ENCODE measurements at regions not wholly inside any gene's neighbourhood (a gene's known extent, or its start where the extent isn't known, plus 50 kb on each side); places are given as distances from the start of the nearest gene placed in this dataset.
A peak's percentile ranks its signal among the peaks of the same experiment; 100 is the strongest.

DNA sequence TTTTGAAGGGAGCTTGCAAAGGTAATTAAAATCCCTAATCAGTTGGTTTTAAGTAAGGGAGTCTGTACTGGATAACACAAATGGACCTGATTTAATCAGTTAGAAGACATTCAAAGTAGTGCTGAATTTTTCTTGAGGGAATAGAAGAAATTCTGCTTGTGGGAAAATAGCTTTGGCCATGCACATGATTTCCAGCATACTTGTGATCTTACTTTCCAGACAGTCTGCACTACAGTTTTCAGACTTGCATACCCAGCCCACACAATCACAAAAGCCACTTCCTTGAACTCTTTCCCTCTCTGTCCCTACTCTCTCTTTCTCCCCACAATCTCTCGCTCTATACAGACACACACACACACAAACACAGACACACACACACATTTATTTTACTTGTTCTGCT lies 852.1 kb downstream of the PLA2G4A start:
- ATAC-seq = no peak

DNA sequence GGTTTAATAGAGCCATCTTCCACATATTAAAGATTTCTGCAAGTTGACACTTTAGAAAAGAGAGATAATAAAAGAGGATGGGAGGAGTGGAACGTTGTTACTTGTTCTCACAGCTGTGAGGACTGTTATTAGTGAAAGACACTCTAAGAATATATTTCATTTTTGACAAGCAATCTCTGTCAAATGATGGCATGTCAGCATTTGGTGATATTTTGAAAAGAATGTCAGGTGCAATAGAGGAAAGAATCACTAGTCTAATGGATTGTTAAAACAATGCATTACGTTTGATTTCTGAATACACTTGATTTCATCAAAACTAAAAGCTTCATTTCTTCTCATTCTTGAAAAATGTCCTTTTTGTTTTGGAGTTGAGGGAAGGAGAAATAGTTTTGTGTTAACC lies 853.4 kb downstream of the PLA2G4A start:
- 49 to 51% methylated on average over 2 of the region's 2 CpGs for WGBS, 2 donors

More for the DNA sequence above, 852.1 kb downstream of the PLA2G4A start:
- Histone ChIP-seq H3K9me3 (no peaks in the 10 kb centered on the region), H3K27me3 (no peaks in the 10 kb centered on the region), H3K4me1 (no peaks in the 10 kb centered on the region), H3K27ac (no peak overlapping the region), H3K36me3 (replicated peaks in 1 of 2; ENCODE audit: insufficient read depth in 1 of 2, low read depth in 2 of 2) (no peaks in the 10 kb centered on the region), H3K4me3 (no peak overlapping the region)
- TF ChIP-seq POLR2A (IDR thresholded peaks at IDR 0.05) = no peak
- TF ChIP-seq, protein P1, sequence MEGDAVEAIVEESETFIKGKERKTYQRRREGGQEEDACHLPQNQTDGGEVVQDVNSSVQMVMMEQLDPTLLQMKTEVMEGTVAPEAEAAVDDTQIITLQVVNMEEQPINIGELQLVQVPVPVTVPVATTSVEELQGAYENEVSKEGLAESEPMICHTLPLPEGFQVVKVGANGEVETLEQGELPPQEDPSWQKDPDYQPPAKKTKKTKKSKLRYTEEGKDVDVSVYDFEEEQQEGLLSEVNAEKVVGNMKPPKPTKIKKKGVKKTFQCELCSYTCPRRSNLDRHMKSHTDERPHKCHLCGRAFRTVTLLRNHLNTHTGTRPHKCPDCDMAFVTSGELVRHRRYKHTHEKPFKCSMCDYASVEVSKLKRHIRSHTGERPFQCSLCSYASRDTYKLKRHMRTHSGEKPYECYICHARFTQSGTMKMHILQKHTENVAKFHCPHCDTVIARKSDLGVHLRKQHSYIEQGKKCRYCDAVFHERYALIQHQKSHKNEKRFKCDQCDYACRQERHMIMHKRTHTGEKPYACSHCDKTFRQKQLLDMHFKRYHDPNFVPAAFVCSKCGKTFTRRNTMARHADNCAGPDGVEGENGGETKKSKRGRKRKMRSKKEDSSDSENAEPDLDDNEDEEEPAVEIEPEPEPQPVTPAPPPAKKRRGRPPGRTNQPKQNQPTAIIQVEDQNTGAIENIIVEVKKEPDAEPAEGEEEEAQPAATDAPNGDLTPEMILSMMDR (IDR thresholded peaks at IDR 0.05) = no peak
- 67 to 76% methylated on average over 1 of the region's 1 CpG for WGBS, 2 donors
- intact Hi-C loops (cut with DNase I) = no loop called here
- DNase-seq = no peak

DNA sequence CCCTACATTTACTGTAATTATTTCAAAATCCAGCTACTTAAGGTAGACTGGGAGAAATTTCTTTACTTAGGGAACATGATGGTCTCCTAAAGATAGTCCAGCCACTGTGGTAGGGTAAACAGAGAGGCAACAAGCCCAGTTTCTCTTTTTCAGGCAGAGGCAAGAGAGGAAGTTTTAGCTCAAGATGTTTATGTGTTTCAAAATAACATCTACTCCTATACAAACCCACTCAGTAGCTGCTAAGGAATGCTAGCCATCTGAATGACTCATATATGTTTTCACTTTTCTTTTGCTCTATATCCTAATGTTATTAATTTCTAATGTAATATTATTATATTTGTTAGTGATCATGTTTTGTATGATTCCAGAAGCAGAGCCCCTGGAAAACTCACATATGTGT lies 856.6 kb downstream of the PLA2G4A start:
- ATAC-seq (no peak), DNase-seq (no peak)
- Histone ChIP-seq H3K4me1 (peaks cover 15% of the 10 kb centered on the region), H3K9me3 (no peaks in the 10 kb centered on the region), H3K27ac (no peak overlapping the region), H3K27me3 (no peaks in the 10 kb centered on the region), H3K36me3 (replicated peaks in 1 of 2; ENCODE audit: insufficient read depth in 1 of 2, low read depth in 2 of 2) (no peaks in the 10 kb centered on the region), H3K4me3 (no peak overlapping the region)
- TF ChIP-seq, protein P1 (IDR thresholded peaks at IDR 0.05) = no peak
- TF ChIP-seq POLR2A (IDR thresholded peaks at IDR 0.05) = no peak
- intact Hi-C loops (cut with DNase I) = no loop called here

More for the DNA sequence above, 853.4 kb downstream of the PLA2G4A start:
- DNase-seq (no peak), ATAC-seq (no peak)
- Histone ChIP-seq H3K9me3 (no peaks in the 10 kb centered on the region), H3K36me3 (replicated peaks in 1 of 2; ENCODE audit: insufficient read depth in 1 of 2, low read depth in 2 of 2) (no peaks in the 10 kb centered on the region), H3K4me3 (no peak overlapping the region), H3K4me1 (no peaks in the 10 kb centered on the region), H3K27me3 (no peaks in the 10 kb centered on the region), H3K27ac (no peak overlapping the region)
- intact Hi-C loops (cut with DNase I) = no loop called here
- TF ChIP-seq POLR2A (IDR thresholded peaks at IDR 0.05) = no peak
- TF ChIP-seq, protein P1 (IDR thresholded peaks at IDR 0.05) = no peak

DNA sequence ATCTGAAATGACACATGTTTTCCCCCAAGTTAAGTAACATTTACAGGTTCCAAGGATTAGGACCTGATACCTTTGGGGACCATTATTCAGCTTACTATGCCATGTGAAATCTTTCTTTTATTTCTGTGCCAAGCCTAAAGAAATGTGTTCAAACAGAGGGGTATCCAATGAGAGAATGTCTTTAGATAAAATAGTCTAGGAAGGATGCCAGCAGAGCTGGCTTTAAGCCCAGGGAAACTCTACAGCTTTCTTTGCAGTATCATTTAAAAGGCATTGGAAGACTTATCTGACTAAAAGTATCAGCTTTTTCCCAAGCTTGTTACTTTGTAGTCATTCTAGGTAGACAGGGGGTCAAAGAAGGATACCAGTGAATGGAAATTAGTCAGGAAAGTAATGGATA lies 860.4 kb downstream of the PLA2G4A start:
- DNase-seq (peak; percentile 62 to 82 (median 74)), ATAC-seq (peak; percentile 78)
- H3K9me3 ChIP-seq = no peaks in the 10 kb centered on the region
- no peak for TF ChIP-seq POLR2A (IDR thresholded peaks at IDR 0.05)
- TF ChIP-seq, protein P1 (IDR thresholded peaks at IDR 0.05) = no peak
- intact Hi-C loops (cut with DNase I) = no loop called here
- H3K27ac ChIP-seq = no peak overlapping the region
- H3K27me3 ChIP-seq = no peaks in the 10 kb centered on the region
- no peak overlapping the region for H3K4me3 ChIP-seq
- no peaks in the 10 kb centered on the region for H3K36me3 ChIP-seq (replicated peaks in 1 of 2; ENCODE audit: insufficient read depth in 1 of 2, low read depth in 2 of 2)
- H3K4me1 ChIP-seq = peaks cover 20% of the 10 kb centered on the region

DNA sequence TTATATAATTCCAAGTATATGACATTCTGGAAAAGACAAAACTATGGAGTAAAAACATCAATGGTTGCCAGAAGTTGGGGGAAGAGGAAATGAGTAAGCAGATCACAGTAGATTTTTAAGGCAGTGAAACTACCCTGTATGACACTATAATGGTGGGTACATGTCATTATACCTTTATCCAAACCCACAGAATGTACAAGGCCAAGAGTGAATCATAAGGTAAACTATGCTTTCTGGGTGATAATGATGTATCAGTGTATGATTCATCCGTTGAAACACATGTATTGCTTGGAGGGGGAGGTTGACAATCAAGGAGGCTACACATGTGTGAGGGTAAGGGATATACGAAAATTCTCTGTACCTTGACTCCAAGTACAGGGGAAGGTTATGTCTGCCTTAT lies 862.7 kb downstream of the PLA2G4A start:
- intact Hi-C loops (cut with DNase I) = no loop called here
- no peaks in the 10 kb centered on the region for H3K36me3 ChIP-seq (replicated peaks in 1 of 2; ENCODE audit: insufficient read depth in 1 of 2, low read depth in 2 of 2)
- H3K4me3 ChIP-seq = no peak overlapping the region
- DNase-seq (no peak), ATAC-seq (no peak)
- WGBS, 2 donors = 45 to 57% methylated on average over 2 of the region's 2 CpGs
- H3K27ac ChIP-seq = no peak overlapping the region
- H3K4me1 ChIP-seq = peaks cover 20% of the 10 kb centered on the region
- no peak for TF ChIP-seq POLR2A (IDR thresholded peaks at IDR 0.05)
- TF ChIP-seq, protein P1 (IDR thresholded peaks at IDR 0.05) = no peak
- H3K9me3 ChIP-seq = no peaks in the 10 kb centered on the region
- H3K27me3 ChIP-seq = no peaks in the 10 kb centered on the region

Measured in body of pancreas (tissue), 4 donors.